ENCODE measurements at regions not wholly inside any gene's neighbourhood (a gene's known extent, or its start where the extent isn't known, plus 50 kb on each side); places are given as distances from the start of the nearest gene placed in this dataset.

DNA sequence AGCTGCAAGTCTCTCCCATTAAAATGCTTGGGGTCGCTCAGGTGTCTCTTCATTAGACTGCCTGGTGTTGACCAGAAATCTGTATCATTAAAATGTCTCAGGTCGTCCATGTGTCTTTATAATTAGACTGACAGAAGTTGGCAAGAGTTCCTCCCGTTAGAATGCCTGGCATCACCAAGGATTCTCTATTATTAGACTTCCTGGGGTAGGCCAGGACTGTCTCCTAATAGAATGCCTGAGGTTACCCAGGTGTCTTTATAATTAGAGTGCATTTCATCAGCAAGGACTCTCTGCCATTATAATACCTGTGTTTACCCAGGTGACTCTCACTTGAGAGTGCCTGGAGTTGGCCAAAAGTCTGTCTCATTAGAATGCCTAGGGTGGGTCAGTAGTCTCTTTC lies 1537.2 kb downstream of the UQCRFS1 start:
- Mint-ChIP-seq H3K4me1 (ENCODE audit: low read depth in 2 of 2) (no peaks in the 10 kb centered on the region), H3K9me3 (peaks cover 20% of the 10 kb centered on the region), H3K36me3 (peaks cover 6% of the 10 kb centered on the region), H3K27me3 (no peaks in the 10 kb centered on the region), H3K27ac (no peak overlapping the region), H3K4me3 (no peak overlapping the region)
- DNase-seq (ENCODE audit: low spot score) (no peak), ATAC-seq (no peak)

DNA sequence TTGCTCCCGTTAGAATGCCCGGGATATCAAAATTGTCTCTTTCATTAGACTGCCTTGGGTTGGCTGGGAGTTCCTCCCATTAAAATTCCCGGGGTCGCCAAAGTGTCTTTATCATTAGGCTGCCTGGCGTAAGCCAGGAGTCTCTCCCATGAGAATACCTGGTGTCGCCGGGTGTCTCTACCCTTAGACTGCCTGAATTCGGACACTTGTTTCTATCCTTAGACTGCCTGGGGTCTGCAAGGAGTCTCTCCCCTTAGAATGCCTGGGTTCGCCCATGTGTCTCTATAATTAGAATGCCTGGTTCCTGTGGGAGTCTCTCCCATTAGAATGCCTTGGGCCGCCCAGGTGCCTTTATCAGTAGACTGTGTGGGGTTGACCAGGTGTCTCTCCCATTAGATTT lies 1538.2 kb downstream of the UQCRFS1 start:
- ATAC-seq: no peak

DNA sequence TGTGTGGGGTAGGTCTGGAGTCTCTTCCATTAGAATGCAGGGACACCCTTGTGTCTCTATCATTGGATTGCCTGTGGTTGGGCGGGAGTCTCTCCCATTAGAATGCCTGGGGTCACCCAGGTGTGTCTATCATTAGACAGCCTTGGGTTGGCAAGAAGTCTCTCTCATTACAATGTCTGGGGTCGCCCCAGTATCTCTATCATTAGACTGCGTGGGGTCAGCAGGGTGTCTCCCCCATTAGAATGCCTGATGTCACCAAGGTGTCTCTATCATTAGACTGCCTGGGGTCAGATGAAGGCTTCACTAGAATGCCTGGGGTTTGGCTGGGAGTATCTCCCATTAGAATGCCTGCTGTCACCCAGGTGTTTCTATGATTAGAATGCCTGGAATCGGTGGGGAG lies 1539.0 kb downstream of the UQCRFS1 start:
- H3K27me3 Mint-ChIP-seq: no peaks in the 10 kb centered on the region
- DNase-seq (ENCODE audit: low spot score): no peak
- H3K36me3 Mint-ChIP-seq: peaks cover 6% of the 10 kb centered on the region
- H3K4me1 Mint-ChIP-seq (ENCODE audit: low read depth in 2 of 2): no peaks in the 10 kb centered on the region
- no peak overlapping the region for H3K27ac Mint-ChIP-seq
- no peak overlapping the region for H3K4me3 Mint-ChIP-seq
- H3K9me3 Mint-ChIP-seq: peaks cover 25% of the 10 kb centered on the region
- ATAC-seq: no peak

More for the DNA sequence above, 1538.2 kb downstream of the UQCRFS1 start:
- DNase-seq (ENCODE audit: low spot score): no peak
- Mint-ChIP-seq H3K36me3 (peaks cover 6% of the 10 kb centered on the region), H3K9me3 (peaks cover 24% of the 10 kb centered on the region), H3K4me1 (ENCODE audit: low read depth in 2 of 2) (no peaks in the 10 kb centered on the region), H3K27me3 (no peaks in the 10 kb centered on the region), H3K27ac (no peak overlapping the region), H3K4me3 (no peak overlapping the region)

DNA sequence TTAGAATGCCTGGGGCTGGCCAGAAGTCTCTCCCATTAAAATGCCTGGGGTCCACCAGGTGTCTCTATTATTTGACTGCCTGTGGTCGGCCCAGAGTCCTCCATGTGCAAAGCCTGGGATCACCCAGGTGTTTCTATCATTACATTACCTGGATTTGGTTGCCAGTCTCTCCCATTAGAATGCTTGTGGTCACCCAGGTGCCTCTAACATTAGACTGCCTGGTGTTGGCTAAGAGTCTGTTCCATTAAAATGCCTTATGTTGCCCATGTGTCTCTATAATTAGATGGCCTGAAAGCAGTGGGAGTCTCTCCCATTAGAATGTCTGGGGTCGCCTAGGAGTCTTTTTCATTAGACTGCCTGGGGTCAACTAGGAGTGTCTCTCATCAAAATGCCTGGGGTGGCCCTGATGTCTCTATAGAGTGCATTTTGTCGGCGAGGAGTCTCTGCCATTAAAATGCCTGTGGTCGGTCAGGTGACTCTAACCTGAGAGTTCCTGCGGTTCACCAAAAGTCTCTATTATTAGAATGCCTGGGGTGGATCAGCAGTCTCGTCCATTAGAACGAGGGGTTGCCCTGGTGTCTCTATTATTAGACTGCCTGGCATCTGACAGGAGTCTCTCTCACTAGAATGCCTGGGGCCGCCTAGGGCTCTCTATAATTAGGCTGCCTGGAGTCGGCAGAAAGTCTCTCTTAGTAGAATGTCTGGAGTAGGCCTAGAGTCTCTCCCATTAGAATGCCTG lies 1540.5 kb downstream of the UQCRFS1 start:
- no peaks in the 10 kb centered on the region for H3K4me1 Mint-ChIP-seq (ENCODE audit: low read depth in 2 of 2)
- ATAC-seq: no peak
- H3K36me3 Mint-ChIP-seq: no peaks in the 10 kb centered on the region
- no peaks in the 10 kb centered on the region for H3K27me3 Mint-ChIP-seq
- no peak for DNase-seq (ENCODE audit: low spot score)
- no peak overlapping the region for H3K27ac Mint-ChIP-seq
- H3K9me3 Mint-ChIP-seq: peaks cover 15% of the 10 kb centered on the region
- no peak overlapping the region for H3K4me3 Mint-ChIP-seq

DNA sequence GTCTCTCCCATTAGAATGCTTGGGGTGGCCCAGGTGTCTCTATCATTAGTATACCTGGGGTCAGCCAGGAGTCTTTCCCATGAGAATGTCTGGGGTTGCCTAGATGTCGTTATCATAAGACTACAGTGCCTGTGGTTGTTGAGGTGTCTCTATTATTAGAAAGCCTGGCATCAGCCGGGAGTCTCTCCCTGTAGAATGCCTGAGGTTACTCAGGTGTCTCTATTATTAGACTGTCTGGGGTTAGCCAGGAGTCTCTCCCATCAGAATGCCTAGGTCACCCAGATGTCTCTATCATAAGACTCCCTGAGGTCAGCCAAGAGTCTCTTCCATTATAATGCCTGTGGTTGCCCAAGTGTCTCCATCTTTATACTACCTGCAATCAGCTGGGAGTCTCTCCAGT lies 1541.1 kb downstream of the UQCRFS1 start:
- ATAC-seq (no peak), DNase-seq (ENCODE audit: low spot score) (no peak)
- no peaks in the 10 kb centered on the region for H3K4me1 Mint-ChIP-seq (ENCODE audit: low read depth in 2 of 2)
- no peak overlapping the region for H3K4me3 Mint-ChIP-seq
- H3K27ac Mint-ChIP-seq: no peak overlapping the region
- no peaks in the 10 kb centered on the region for H3K36me3 Mint-ChIP-seq
- peaks cover 15% of the 10 kb centered on the region for H3K9me3 Mint-ChIP-seq
- H3K27me3 Mint-ChIP-seq: no peaks in the 10 kb centered on the region

DNA sequence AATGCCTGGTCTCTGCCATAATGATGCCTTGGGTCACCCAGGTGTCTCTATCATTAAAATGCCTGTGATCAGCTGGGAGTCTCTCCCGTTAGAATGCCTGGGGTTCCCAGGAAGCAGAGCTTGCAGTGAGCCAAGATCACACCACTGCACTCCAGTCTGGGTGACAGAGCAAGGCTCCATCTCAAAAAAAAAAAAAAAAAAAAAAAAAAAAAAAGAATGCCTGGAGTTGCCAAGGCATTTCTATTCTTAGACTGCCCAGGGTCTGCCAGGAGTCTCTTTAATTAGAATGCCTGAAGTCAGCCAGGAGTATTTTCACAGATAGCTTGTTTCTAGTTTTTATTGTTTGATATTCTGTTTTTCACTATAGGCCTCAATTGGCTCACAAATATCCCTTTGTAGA lies 1552.5 kb downstream of the UQCRFS1 start:
- DNase-seq (ENCODE audit: low spot score) (no peak), ATAC-seq (no peak)
- Mint-ChIP-seq H3K36me3 (peaks cover 9% of the 10 kb centered on the region), H3K9me3 (peaks cover 21% of the 10 kb centered on the region), H3K27me3 (no peaks in the 10 kb centered on the region), H3K4me3 (no peak overlapping the region), H3K4me1 (ENCODE audit: low read depth in 2 of 2) (no peaks in the 10 kb centered on the region), H3K27ac (no peak overlapping the region)

DNA sequence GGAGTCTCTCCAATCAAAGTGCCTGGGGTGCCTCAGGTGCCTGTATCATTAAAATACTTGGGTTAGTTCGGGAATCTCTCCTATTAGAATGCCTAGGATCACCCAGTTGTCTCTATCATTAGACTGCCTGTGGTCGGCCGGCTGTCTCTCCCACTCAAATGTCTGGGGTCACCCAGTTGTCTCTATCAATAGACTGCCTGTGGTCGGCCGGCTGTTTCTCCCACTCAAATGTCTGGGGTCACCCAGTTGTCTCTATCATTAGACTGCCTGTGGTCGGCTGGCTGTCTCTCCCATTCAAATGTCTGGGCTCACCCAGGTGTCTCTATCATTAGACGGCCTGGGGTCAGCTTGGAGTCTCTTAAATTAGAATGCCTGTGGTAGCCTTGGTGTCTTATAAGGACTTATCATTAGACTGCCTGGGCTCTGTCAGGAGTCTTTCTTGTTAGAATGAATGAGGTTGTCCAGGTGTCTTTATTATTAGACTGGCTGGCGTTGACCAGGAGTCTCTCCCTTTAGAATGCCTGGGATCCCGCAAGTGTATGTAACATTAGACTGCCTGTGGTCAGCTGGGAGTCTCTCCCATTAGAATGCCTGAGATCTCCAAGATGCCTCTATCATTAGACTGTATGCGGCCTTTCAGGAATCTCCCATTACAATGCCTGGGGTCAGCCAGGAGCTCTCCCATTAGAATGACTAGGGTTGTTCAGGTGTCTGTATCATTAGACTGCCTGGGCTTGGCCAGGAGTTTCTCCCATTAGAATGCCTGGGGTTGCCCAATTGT lies 1555.5 kb downstream of the UQCRFS1 start:
- no peaks in the 10 kb centered on the region for H3K4me1 Mint-ChIP-seq (ENCODE audit: low read depth in 2 of 2)
- DNase-seq (ENCODE audit: low spot score): no peak
- no peaks in the 10 kb centered on the region for H3K27me3 Mint-ChIP-seq
- ATAC-seq: no peak
- H3K4me3 Mint-ChIP-seq: no peak overlapping the region
- peaks cover 18% of the 10 kb centered on the region for H3K9me3 Mint-ChIP-seq
- H3K36me3 Mint-ChIP-seq: peaks cover 9% of the 10 kb centered on the region
- no peak overlapping the region for H3K27ac Mint-ChIP-seq

DNA sequence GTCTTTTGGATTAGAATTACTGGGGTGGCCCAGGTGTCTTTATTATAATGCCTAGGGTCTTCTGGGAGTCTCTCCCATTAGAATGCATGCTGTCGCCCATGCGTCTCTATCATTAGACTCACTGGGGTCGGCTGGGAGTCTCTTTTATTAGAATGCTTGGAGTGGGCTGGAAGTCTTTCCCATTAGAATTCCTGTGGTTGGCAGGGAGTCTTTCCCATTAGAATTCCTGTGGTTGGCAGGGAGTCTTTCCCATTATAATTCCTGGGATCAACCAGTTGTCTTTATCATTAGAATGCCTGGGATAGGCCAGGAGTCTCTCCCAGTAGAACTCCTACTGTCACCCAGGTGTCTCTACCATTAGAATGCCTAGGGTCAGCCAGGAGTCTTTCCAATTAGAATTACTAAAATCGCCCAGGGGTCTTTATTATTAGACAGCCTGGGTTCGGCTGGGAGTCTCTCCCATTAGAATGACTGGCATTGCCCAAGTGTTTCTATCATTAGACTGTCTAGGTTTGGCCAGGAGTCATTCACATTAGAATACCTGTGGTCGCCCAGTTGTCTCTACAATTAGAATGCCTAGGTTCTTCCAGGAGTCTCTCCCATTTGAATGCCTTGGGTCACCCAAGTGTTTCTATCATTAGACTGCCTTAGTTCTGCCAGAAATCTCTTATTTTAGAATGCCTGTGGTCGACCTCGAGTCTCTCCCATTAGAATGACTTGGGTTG lies 1558.5 kb downstream of the UQCRFS1 start:
- no peak overlapping the region for H3K27ac Mint-ChIP-seq
- ATAC-seq (no peak), DNase-seq (ENCODE audit: low spot score) (no peak)
- peaks cover 17% of the 10 kb centered on the region for H3K9me3 Mint-ChIP-seq
- H3K27me3 Mint-ChIP-seq: no peaks in the 10 kb centered on the region
- no peak overlapping the region for H3K4me3 Mint-ChIP-seq
- H3K4me1 Mint-ChIP-seq (ENCODE audit: low read depth in 2 of 2): no peaks in the 10 kb centered on the region
- H3K36me3 Mint-ChIP-seq: peaks cover 13% of the 10 kb centered on the region

DNA sequence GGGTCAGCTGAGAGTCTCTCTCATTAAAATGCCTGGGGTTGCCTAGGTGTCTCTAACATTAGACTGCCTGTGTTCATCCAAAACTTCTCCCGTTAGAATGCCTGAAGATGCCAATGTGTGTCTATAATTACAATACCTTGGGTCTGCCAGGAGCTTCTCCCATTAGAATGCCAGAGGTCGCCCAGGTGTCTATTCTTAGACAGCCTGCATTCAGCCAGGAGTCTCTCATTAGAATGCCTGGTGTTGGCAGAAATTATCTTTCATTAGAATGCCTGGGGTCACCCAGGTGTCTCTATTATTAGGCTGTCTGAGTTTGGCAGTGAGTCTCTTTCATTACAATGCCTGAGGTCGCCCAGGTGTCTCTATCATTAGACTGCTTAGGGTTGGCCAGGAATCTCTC lies 1560.2 kb downstream of the UQCRFS1 start:
- Mint-ChIP-seq H3K27me3 (no peaks in the 10 kb centered on the region), H3K4me1 (ENCODE audit: low read depth in 2 of 2) (no peaks in the 10 kb centered on the region), H3K9me3 (peaks cover 22% of the 10 kb centered on the region), H3K27ac (no peak overlapping the region), H3K36me3 (peaks cover 8% of the 10 kb centered on the region), H3K4me3 (no peak overlapping the region)
- ATAC-seq (no peak), DNase-seq (ENCODE audit: low spot score) (no peak)

DNA sequence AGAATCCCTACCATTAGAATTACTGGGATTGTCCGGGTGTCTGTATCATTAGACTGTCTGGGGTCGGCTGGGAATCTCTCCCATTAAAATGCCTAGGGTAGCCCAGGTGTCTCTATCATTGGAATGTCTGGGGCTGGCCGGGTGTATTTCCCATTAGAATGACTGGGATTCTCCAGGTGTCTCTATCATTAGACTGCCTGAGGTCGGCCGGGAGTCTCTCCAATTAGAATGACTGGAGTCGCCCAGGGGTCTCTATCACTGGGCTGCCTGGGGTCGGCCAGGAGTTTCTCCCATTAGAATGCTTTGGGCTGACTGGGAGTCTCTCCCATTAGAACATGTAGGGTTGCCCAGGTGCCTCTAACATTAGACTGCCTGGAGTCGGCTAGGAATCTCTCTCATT lies 1560.7 kb downstream of the UQCRFS1 start:
- Mint-ChIP-seq H3K9me3 (peaks cover 22% of the 10 kb centered on the region), H3K27ac (no peak overlapping the region), H3K36me3 (peaks cover 8% of the 10 kb centered on the region), H3K4me1 (ENCODE audit: low read depth in 2 of 2) (no peaks in the 10 kb centered on the region), H3K27me3 (no peaks in the 10 kb centered on the region), H3K4me3 (no peak overlapping the region)
- ATAC-seq: no peak
- no peak for DNase-seq (ENCODE audit: low spot score)

DNA sequence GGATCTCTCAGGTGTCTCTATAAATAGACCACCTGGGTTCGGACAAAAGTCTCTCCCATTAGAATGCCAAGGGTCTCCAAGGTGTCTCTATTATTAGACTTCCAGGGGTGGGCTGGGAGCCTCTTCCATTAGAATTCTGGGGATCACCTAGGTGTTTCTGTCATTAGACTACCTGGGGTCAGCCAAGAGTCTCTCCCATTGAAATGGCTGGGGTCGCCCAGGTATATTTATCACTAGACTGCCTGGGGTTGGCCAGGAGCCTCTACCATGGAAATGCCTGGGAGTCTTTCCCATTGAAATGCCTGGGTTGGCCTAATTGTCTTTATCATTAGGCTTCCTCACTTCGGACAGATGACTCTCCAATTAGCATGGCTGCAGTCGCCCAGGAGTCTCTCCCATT lies 1565.5 kb downstream of the UQCRFS1 start:
- ATAC-seq: no peak

DNA sequence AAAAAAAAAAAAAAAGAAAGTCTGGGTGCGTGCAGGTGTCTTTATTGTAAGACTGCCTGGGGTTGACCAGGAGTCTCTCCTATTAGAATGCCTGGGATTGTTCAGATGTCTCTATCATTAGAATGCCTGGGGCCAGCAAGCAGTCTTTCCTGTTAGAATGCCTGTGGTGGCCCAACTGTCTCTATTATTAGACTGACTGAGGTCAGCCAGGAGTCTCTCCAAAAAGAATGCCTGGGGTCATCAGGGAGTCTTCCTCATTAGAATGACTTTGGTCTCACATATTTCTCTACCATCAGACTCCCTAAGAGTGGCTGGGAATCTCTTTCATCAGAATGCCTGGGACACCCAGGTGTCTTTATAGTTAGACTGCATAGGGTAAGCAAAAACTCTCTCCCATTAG lies 1577.5 kb downstream of the UQCRFS1 start:
- Mint-ChIP-seq H3K36me3 (no peaks in the 10 kb centered on the region), H3K27ac (no peak overlapping the region), H3K9me3 (peaks cover 13% of the 10 kb centered on the region), H3K4me3 (no peak overlapping the region), H3K27me3 (no peaks in the 10 kb centered on the region), H3K4me1 (ENCODE audit: low read depth in 2 of 2) (no peaks in the 10 kb centered on the region)
- DNase-seq (ENCODE audit: low spot score): no peak
- ATAC-seq: no peak

More for the DNA sequence above, 1565.5 kb downstream of the UQCRFS1 start:
- Mint-ChIP-seq H3K4me3 (no peak overlapping the region), H3K27me3 (no peaks in the 10 kb centered on the region), H3K27ac (no peak overlapping the region), H3K9me3 (peaks cover 16% of the 10 kb centered on the region), H3K4me1 (ENCODE audit: low read depth in 2 of 2) (no peaks in the 10 kb centered on the region), H3K36me3 (peaks cover 5% of the 10 kb centered on the region)
- no peak for DNase-seq (ENCODE audit: low spot score)

DNA sequence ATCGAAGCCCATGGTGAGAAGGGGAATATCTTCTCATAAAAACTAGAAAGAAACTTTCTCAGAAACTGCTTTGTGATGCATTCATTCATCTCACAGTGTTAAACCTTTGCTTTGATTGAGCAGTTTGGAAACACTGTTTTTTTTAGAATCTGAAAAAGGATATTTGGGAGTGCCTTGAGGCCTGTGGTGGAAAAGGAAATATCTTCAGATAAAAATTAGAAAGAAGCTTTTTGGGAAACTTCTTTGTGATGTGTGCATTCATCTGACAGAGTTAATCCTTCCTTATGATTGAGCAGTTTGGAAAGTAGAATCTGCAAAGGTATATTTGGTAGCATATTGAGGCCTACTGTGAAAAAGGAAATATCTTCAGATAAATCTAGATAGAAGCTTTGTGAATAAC lies 1594.9 kb downstream of the UQCRFS1 start:
- ATAC-seq (no peak), DNase-seq (ENCODE audit: low spot score) (no peak)
- Mint-ChIP-seq H3K9me3 (peaks cover 39% of the 10 kb centered on the region), H3K4me1 (ENCODE audit: low read depth in 2 of 2) (no peaks in the 10 kb centered on the region), H3K27ac (no peak overlapping the region), H3K36me3 (peaks cover 68% of the 10 kb centered on the region), H3K4me3 (no peak overlapping the region), H3K27me3 (no peaks in the 10 kb centered on the region)

DNA sequence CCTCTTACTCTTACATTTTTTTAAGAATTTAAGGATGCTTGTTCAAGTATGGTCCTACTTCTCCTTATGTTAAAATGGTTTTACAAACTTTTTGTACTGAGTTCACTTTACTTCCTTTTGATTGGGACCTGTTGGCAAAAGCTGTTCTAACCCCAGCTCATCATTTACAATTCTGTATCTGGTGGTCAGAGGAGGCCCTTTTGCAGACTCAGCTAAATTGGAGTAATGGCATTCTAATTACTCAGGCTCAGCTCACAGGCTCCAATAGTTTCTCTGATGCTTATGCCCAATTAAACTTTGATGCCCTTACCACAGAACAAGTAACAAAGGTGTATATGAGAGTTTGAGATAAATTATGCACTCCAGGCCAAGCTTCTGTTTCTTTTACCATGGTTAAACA lies 1632.0 kb downstream of the UQCRFS1 start:
- no peaks in the 10 kb centered on the region for H3K27me3 Mint-ChIP-seq
- H3K4me3 Mint-ChIP-seq: no peak overlapping the region
- no peaks in the 10 kb centered on the region for H3K4me1 Mint-ChIP-seq (ENCODE audit: low read depth in 2 of 2)
- H3K36me3 Mint-ChIP-seq: peaks cover 25% of the 10 kb centered on the region
- H3K27ac Mint-ChIP-seq: no peak overlapping the region
- DNase-seq (ENCODE audit: low spot score) (no peak), ATAC-seq (no peak)
- peaks cover 30% of the 10 kb centered on the region for H3K9me3 Mint-ChIP-seq
